Right ventricle myocardium inferior (tissue), 1 donor: ENCODE measurements at regions not wholly inside any gene's neighbourhood (a gene's known extent, or its start where the extent isn't known, plus 50 kb on each side); places are given as distances from the start of the nearest gene placed in this dataset.

Experiments
- ATAC-seq: fragments of 200-7000 bp; cut with Tn5 transposase; one replicate; pipeline ENCODE4 v1.9.1; 2020; ENCODE audit warnings: mild to moderate bottlenecking, moderate library complexity
- DNase-seq: peaks from one replicate; pipeline ENCODE4 v3.0.0; 2021; ENCODE audit errors: missing footprints
- intact Hi-C: fragments of 100-400 bp; cut with DNase I; formaldehyde crosslinking; loops from one replicate; pipeline ENCODE4 v1.11.0; 2022
- donor health status: DM: no; HTN: yes; CAD: no; lungs with severe emphysema.

DNA sequence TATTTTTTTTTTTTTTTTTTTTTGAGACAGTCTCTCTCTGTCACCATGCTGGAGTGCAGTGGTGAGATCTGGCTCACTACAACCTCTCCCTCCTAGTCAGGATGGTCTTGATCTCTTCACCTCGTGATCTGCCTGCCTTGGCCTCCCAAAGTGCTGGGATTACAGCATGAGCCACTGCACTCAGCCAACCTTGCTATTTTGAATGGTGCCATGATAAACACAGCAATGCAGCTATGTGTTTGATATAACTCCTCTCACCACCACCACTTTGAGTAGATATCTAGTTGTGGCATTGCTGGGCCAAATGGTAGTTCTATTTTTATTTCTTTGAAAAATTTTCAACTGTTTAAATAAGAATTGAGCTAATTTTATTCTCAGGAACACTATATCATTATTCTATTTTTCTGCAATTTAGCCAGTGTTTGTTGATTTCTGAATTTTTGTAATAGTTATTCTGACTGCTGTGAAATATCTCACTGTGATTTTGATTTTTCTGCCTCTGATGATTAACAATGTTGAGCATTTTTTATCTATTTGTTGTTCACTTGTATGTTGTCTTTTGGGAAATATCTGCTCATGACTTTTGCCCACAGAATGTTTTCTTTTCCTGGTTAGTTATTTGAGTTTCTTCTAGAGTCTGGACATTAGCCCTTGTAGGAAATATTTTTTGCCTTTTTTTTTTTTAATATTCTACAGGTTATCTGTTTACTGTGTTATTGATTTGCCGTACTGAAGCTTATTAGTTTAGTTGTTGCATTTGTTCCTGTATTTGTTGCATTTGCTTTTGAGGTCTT lies 257.5 kb upstream of the RBMY1B start:
- ATAC-seq, result peak; percentile 20
- DNase-seq, result no peak
- intact Hi-C loops, result no loop called here

DNA sequence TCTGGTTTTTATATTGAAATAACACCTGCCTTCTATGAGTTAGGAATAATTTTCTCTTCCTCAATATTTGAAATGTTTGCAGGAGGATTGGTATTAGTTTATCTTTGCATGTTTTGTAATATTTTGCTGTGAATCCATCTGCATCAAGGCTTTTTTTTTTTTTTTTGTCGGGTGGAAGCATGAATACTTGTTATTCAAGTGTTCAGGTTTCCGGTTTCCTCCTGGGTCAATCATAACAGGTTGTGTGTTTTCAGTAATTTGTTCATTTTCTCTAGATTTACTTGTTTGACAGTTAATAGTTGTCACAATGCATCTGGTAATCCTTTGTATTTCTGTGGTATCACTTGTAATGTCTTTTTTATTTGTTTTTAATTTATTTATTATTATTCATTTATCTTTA lies 256.7 kb upstream of the RBMY1B start:
- ATAC-seq (no peak), DNase-seq (no peak)
- intact Hi-C loops, result no loop called here

DNA sequence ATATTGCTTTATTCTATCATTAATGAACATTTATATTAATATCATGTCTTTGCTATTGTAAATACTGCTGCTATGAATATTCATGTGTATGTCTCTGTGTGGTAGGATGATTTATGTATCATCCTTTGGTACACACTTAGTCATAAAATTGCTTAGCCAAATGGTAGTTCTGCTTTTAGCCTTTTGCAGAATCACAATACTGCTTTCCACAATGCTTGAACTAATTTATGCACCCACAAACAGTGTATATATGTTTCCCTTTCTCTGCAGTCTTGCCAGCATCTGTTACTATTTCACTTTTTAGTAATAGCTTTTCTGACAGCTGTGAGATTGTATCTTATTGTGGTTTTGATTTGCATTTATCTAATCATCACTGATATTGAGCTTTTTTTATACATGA lies 254.3 kb upstream of the RBMY1B start:
- DNase-seq (no peak), ATAC-seq (no peak)
- intact Hi-C loops, result no loop called here

DNA sequence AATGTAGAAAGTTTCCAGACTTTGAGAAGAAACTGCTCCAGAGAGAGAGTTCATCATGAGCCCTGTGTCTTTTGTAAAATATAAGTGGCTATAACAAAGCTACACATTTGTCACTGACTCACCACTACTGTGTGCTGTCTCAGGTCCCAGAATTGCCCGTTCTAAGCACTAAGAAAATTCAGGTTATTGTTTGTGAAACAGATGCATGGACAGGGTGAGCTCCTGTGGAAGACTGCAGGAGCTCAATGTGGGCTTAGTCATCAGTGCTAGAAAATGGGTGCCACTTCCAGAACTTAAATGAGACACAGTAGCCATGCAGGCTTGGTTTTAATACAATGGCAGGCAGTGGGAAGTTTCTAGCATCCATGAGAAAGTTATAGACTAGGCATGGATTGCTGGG lies 251.4 kb upstream of the RBMY1B start:
- intact Hi-C loops, result no loop called here
- ATAC-seq, result no peak

DNA sequence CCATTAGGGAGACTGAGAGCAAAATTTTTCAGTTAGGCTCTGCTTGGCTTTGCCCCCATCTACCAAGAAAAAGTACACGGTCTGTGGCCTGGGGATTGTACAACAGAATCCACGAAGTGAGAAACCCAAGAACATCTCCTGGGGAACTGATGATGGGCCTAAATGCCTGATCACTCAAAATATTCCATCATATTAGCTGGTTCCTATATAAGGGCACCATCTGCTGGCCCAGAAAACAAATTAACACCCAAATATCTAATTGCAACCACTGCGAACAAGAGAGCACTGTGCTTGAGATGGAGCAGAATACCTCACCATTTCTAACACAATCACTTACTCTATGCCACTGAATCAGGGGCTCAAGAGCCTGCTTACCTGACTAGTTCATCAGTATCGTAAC lies 250.8 kb upstream of the RBMY1B start:
- no peak for ATAC-seq
- DNase-seq, result no peak
- intact Hi-C loops, result no loop called here

More for the DNA sequence above, 251.4 kb upstream of the RBMY1B start:
- no peak for DNase-seq

DNA sequence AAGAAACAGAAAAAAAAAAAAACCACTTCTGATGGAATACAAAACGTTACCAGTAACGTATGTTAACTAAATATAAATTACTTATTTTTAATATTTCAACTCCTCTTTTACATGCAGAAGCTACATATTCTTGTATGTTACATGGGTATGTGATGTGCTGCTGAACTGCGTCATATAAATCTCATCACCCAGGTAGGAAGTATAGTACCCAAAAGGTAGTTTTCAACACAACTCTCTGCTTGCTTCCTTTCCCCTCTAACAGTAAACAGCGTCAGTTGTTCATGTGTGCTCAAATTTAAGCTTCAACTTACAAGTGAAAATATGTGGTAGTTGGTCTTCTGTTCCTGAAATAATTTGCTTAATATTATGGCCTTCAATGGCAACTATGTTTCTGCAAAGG lies 250.0 kb upstream of the RBMY1B start:
- intact Hi-C loops, result no loop called here
- ATAC-seq (no peak), DNase-seq (no peak)

DNA sequence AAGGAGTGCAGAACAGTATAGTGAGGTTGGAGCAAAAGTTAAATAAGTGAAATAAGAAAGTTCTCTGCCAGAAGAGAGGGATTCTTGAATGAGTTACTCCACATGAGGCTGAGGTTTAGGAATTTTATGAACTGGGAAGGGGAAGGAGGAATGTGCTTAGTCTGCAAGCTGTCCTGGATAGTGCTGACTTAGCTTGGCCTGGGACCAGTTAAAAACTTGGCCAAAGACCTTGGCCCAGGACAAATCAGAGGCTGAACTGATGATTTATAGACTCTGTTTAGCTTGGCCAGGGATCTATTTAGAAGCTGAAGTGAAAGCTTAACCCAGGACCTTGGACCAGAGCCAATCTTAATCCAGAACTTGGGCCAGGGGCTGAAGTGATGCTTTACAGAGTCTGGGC lies 244.4 kb upstream of the RBMY1B start:
- intact Hi-C loops, result no loop called here
- ATAC-seq (peak; percentile 95), DNase-seq (no peak)

DNA sequence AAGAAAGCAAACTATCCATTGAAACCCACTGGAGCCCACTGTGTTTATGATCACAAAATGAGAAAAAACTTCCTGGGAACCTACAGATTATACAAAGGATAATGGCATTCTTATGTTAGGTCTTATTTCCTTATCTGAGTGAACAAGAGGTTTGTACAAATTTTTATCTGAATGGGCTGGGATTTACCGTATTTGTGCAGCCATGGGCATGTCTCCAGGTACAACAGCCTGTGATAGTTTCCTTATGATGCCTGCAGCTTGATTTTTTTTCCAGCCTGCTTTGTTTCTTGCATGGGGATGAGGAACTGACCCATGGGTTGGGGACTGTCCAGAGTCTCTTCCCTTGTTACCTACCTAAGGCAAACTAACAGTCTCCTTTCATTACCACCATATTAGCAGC lies 244.0 kb upstream of the RBMY1B start:
- peak; percentile 56 for ATAC-seq
- no peak for DNase-seq
- intact Hi-C loops, result no loop called here

DNA sequence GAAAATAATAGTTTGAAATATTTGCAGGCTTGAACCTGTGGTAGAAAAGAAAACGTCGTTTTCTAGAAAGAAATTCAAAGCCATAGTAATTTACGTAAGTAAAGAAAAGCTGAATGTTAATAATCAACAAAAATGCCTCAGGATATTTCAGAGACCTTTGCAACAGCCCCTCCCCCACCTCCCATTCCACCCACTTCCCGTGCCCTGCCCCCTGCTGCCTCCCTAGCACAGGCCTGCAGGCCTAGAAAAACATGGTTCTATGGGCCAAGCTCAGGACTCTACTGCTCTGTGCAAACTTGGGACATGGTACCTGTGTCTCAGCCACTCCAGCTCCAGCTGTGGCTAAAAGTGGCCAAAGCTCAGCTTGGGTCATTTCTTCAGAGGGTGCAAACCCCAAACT lies 223.4 kb upstream of the RBMY1B start:
- ATAC-seq, result no peak
- intact Hi-C loops, result no loop called here
- DNase-seq, result no peak

DNA sequence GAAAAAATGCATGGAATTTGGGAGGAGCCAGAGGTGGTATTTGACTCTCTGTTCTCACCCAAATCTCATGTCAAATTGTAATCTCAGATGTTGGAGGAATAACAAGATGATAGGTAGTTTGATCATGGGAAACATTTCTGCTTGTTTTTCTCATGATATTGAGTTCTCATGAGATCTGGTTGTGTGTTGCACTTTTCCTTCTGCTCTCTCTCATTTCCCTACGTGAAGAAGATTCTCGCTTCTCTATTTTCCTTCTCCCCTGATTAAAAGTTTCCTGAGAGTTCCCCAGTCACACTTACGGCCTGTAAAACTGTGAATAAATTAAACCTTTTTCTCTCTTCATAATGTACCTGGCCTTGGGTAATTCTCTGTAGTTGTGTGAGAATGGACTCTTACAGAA lies 222.2 kb upstream of the RBMY1B start:
- no peak for ATAC-seq
- DNase-seq, result no peak
- intact Hi-C loops, result no loop called here

DNA sequence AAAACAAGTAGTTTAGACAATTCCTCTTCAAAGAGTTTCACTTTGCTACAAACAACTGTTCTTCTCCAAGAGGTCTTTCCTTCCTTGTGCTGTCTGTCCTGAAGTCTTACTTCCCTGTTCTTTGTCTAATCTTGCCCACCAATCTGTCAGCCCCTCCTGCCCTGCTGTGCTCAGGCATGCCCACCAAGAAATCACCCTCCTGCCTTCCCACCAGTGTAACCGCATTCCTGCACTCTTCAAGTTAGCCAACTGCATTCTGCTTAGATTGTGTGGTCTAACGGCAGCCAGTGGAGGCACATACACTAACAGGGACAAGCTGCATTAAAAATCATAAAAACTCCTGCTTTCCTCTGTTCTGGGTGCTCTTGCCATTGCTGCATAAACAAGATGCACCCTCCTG lies 215.9 kb upstream of the RBMY1B start:
- ATAC-seq (no peak), DNase-seq (no peak)
- intact Hi-C loops, result no loop called here

DNA sequence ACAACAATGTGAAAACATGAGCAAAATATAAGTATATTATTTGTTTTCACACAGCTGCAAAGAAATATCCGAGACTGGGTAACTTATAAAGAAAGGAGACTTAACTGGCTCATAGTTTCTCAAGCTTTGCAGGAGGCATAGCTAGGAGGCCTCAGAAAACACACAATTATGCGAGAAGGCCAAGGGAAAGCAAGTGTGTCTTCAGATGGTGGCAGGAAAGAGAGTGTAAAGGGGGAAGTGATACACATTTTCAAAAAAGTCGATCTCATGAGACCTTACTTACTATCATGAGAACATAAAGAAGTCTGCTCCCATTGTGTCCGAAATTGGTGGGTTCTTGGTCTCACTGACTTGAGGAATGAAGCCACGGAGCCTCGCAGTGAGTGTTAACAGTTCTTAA lies 208.9 kb upstream of the RBMY1B start:
- DNase-seq (no peak), ATAC-seq (no peak)
- intact Hi-C loops, result no loop called here

DNA sequence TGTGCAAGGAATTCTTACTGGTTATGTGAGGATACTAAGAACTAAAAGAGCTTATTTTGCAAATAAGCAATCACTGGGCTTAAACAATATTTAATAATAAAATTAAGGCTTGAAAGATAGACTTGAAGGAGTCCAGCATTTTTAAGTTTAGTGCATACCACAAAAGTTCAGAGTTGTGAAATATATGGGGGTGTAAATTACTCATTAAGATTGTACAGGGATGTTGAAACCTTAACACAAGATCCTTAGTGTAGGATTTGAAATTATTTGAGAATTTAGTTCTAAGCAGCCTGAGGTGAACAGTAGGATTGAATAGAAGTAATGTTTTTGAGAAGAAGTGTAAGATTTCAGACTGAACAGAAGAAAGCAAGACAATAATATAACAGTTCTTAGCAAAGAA lies 195.8 kb upstream of the RBMY1B start:
- intact Hi-C loops, result no loop called here
- DNase-seq, result no peak
- no peak for ATAC-seq
